Rectal smooth muscle tissue (tissue), 1 donor: ENCODE measurements at regions not wholly inside any gene's neighbourhood (a gene's known extent, or its start where the extent isn't known, plus 50 kb on each side); places are given as distances from the start of the nearest gene placed in this dataset.
"Not testable (repeated sequence)": the region's sequence is repeated elsewhere in the genome, so short reads cannot be mapped to it uniquely, and the experiment has no call there.

Experiments used
- H3K27ac ChIP-seq: one replicate; pipeline ENCODE4 v1.7.0; 2013; ENCODE audit warnings: low read depth, low read length, inconsistent platforms
- H3K27me3 ChIP-seq: one replicate; pipeline ENCODE4 v1.7.0; 2013; ENCODE audit warnings: low read length; ENCODE audit not compliant: control insufficient read depth, insufficient read depth
- H3K36me3 ChIP-seq: one replicate; pipeline ENCODE4 v1.7.0; 2013; ENCODE audit warnings: low read length; ENCODE audit not compliant: control insufficient read depth, insufficient read depth
- H3K4me1 ChIP-seq: one replicate; pipeline ENCODE4 v1.7.0; 2013; ENCODE audit warnings: low read length; ENCODE audit not compliant: control insufficient read depth, insufficient read depth
- H3K4me3 ChIP-seq: one replicate; pipeline ENCODE4 v1.7.0; 2013; ENCODE audit warnings: low read length
- H3K9ac ChIP-seq: one replicate; pipeline ENCODE4 v1.7.0; 2013; ENCODE audit warnings: low read length

DNA sequence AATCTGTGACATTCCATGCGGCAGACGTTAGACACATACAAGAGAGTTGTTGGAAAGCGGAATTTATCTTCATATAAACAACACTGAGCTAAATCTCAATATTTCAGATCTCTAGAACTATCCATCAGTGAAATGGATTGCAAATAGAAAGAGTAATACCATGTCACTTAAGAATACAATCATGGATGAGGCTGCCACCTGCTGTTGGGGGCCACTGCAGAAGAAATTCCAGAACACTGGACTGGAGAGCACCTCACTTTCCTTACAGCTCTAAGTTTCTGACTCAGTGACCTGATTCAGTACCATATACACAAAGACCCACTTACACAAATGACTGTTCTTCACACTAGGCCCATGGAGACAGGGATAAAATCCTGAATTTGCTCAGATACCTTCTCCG lies 75.1 kb upstream of the TP53BP2 start:
- H3K4me3 ChIP-seq, H3K27ac ChIP-seq, H3K9ac ChIP-seq, H3K36me3 ChIP-seq, H3K27me3 ChIP-seq, H3K4me1 ChIP-seq: not testable (repeated sequence)

DNA sequence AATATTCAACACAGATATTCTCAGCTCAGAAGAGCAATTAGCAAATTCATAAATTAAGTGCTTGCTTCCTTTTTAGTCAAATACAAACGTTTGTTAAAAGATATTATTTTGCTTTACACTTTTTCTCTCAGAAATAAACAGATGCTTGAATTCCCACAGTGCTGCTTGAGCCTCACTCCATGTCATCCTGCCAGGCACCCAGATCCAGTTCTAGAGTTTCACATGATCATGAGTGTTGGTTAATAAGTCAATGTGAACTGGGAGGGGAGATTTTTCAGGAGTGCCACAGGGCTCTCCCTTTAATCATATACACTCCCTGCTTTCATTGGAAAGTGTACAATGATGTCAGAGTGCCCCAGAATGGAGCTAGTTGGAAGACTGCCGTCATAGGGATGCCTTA lies 69.7 kb upstream of the TP53BP2 start:
- H3K9ac ChIP-seq, H3K4me3 ChIP-seq, H3K4me1 ChIP-seq, H3K27me3 ChIP-seq, H3K27ac ChIP-seq, H3K36me3 ChIP-seq: not testable (repeated sequence)

GRCh38 chr1:223913715-223914114 lies 68.0 kb upstream of the TP53BP2 start:
- not testable (repeated sequence) for H3K27ac ChIP-seq, H3K4me1 ChIP-seq, H3K9ac ChIP-seq, H3K27me3 ChIP-seq, H3K36me3 ChIP-seq, H3K4me3 ChIP-seq

GRCh38 chr1:223907943-223908587 lies 62.3 kb upstream of the TP53BP2 start:
- H3K4me3 ChIP-seq = not testable (repeated sequence)

DNA sequence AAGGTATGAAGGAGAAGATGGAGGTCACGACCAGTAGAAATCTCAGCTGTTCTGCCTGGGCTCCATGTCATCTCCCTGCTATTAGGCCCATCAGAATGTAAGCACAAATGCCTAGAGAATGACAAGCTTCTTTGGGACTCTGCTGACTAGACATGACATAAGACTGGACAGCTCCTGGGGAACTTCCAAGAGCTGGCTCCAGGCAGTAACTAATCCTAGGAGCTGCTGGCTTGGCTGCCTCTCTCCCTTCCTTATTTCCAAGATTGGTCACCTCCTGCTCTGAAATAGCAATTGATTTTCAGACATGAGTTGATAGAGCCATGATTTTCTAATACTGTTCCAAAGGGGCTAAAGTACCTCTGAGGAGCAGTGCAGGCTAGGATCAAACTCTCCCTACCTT lies 57.5 kb upstream of the TP53BP2 start:
- H3K36me3 ChIP-seq, H3K4me3 ChIP-seq, H3K9ac ChIP-seq, H3K27ac ChIP-seq, H3K27me3 ChIP-seq, H3K4me1 ChIP-seq: not testable (repeated sequence)

More at GRCh38 chr1:223907943-223908587, 62.3 kb upstream of the TP53BP2 start:
- H3K27me3 ChIP-seq, H3K27ac ChIP-seq, H3K4me1 ChIP-seq, H3K36me3 ChIP-seq, H3K9ac ChIP-seq: not testable (repeated sequence)

- not testable (repeated sequence) for H3K27ac ChIP-seq, H3K27me3 ChIP-seq, H3K4me1 ChIP-seq, H3K4me3 ChIP-seq, H3K36me3 ChIP-seq, H3K9ac ChIP-seq
Measured at GRCh38 chr1:223899775-223900174, 54.0 kb upstream of the TP53BP2 start.

- H3K36me3 ChIP-seq, H3K9ac ChIP-seq, H3K4me1 ChIP-seq, H3K27ac ChIP-seq, H3K27me3 ChIP-seq, H3K4me3 ChIP-seq: not testable (repeated sequence)
Measured at GRCh38 chr1:223897097-223897496, 51.4 kb upstream of the TP53BP2 start.

- not testable (repeated sequence) for H3K4me1 ChIP-seq, H3K9ac ChIP-seq, H3K27ac ChIP-seq, H3K4me3 ChIP-seq, H3K36me3 ChIP-seq, H3K27me3 ChIP-seq
Measured at GRCh38 chr1:223895950-223896349, 50.2 kb upstream of the TP53BP2 start.
